SIG-M5 treated with dmso at 0.1 percent for 504 hours (cell line): ENCODE measurements at regions not wholly inside any gene's neighbourhood (a gene's known extent, or its start where the extent isn't known, plus 50 kb on each side); places are given as distances from the start of the nearest gene placed in this dataset.
"Not testable (repeated sequence)": the region's sequence is repeated elsewhere in the genome, so short reads cannot be mapped to it uniquely, and the experiment has no call there.

Experiments
- DNase-seq: peaks from one replicate; lab custom pipeline; 2025; ENCODE audit not compliant: unreplicated experiment; lab: John Stamatoyannopoulos, UW

DNA sequence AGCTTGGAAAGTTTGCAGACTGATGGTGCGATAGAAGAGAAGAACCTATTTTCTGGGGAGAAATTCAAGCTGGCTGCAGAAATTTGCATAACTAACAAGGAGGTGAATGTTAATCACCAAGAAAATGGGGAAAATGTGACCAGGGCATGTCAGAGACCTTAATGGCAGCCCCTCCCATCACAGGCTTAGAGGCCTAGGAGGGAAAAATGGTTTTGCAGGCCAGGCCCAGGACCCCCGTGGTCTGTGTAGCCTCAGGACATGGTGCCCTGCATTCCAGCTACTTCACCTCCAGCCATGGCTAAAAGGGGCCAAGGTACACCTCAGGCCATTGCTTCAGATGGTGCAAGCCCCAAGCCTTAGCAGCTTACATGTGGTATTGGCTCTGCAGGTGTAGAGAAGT is 207.1 kb upstream of the CXorf66 start:
- no peak for DNase-seq

DNA sequence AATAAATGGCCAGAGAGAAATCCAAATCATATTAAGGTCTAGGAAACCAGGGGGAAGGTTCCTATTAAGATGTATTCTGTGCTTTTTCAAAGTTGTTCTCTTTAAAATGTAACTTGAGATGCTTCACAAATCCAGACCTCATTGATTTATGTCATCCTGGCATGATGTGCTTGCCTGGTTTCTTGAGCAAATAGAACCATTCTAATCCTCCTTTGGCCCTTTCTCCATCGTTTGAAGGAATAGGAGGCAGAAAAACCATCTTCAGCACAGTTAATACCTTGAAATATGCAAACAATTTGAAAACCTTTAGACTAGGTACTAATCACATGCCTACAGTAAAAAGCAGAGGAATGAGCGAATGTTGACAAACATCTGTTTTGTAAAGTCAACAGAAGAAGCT is 202.2 kb upstream of the CXorf66 start:
- DNase-seq: no peak

GRCh38 chrX:140165849-140166248 is 200.5 kb upstream of the CXorf66 start:
- DNase-seq: no peak

DNA sequence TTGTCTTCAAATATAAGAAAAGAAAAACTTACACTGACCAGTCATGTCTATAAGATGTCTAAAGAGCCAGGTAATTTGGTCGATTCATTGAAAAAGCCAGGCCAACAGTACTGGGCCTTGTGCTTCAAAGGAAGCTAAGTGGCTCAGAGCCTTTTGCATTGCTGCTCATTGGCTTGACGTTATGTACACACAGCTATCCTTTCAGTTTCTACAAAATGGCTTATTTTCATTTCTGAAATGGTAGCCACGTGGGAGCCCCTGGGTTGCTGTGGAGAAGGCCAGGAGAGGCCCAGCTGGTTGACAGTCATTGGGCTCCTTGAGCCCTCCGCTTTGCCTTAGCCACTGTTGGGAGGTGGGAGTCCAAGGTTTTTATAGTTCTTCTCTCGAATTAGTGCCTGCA is 199.1 kb upstream of the CXorf66 start:
- no peak for DNase-seq

DNA sequence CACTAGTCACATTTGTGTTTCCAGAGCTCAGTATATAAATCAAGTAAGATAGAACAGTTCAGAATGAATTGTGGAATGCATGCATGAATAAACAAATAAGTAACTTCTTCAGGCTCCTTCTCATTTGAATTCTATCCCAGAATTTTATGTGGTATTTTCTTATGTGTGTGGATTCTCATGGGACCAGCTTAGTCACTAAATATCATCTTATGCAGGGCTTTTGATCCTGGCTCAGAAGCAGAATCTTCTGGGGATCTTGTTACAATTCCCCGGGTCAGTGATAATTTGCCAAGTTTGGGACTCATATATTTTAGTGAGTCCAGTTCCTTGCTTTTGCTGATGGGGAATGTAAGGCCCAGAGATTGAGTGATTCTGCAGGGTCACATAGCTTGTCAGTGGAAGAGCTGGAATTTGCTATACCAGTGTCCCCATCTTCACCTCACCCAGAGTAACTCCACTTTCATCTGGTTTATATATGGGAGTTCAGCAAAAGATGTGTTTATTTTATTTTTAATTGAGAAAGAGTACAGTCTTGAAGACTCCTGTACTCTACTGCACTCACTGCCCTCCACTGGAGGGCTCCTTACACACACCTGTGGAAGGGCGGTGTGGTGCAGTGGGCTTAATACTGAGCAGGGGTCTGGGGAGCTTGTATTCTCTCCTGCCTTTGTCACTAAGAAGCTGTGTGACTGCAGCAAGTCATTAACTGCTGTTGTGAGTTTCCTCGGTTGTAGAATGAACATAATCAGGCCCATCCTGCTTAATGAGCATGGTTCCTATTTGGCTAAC is 198.2 kb upstream of the CXorf66 start:
- DNase-seq: no peak

GRCh38 chrX:140157611-140158010 is 192.3 kb upstream of the CXorf66 start:
- DNase-seq: no peak

DNA sequence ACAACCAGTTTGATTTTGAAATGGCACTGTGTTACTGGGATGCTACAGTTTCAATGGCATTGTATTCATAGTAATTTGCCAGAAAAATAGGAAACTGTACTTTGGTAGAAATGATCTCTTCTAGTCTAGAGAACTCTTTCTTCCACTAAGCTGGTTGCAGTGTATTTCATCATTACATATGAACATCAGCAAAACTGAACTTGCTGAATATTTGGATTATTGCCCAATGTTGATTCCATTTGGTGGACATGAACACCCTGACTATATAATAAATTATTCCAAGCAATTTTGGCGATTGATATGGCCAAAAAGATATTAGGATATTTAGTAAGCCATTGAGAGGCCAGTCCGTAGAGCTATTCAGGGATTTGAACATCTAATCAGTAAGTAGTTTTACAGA is 191.8 kb upstream of the CXorf66 start:
- DNase-seq: no peak

DNA sequence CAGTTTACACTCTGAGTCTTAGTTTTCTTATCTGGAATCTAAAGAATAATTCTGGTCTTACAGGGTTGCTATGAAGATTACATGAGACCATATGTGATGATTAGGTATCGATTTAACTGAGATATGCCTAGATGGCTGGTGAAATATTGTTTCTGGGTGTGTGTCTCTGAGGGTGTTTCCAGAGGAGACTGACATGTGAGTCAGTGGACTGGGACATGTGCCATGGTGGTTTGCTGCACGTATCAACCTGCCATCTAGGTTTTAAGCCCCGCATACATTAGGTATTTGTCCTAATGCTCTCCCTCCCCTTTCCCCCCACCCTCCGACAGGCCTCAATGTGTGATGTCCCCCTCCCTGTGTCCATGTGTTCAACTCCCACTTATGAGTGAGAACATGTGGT is 186.0 kb upstream of the CXorf66 start:
- DNase-seq: no peak

DNA sequence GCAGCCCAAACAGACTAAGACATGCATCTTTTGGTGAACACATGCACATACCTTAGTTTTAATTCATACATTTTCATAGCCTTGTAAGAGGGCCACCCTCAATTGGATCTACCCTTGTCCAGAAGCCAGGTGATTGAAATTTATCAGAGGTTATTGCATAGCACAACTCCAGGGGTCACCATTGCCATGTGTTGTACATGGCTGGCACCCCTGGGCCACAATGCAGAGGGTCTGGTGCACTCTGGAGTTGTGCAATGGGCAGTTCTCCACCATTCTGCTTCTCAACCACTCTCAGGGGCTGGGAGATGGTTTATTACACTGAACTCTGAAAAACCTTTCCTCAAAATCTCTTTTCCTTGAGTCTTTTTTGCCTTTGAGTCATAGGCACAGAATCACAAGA is 184.4 kb upstream of the CXorf66 start:
- no peak for DNase-seq

DNA sequence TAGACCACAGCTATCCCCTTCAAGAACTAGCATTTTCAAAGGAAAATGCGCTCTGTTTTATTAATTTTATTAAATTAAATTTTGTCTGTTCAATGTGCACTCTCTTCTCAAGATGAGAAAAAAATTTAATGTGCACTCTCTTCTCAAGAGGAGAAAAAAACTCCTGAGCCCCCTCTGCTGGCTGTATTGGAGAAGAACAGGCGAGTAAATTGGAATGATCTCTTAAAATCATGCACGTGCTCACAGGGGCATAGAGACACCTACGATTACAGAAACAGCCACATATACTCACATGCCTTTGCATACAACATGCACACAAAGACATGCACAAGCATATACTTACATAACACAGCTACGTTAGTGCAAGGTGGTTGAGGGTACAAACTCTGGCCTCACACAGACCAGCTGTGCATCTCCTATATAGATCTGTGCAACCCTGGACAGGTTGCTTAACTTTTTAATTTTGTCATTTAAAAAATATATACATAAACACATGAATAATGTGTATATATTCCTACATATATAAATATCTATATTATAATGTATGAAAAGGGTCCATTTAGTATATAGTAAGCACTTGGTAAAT is 176.2 kb upstream of the CXorf66 start:
- peak; percentile 0 for DNase-seq

DNA sequence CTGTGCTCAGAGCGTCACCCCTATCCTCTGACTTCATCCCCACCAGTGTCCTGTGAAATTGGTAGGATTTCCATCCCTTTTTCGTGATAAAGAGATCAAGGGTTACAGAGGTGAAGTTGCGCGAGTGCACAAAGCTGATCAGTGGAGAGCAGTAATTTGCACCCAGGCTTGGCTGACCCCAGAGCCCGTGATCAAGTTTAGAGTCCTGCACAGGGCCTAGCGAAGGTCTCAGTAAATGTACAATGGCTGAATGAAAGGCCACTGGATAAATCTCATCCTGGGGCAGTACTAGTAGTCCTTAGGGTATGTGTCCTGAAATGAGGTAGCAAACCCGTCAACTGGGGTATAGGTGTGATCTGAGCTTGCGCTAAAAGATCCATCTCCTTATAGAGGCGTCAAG is 173.2 kb upstream of the CXorf66 start:
- not testable (repeated sequence) for DNase-seq

- DNase-seq: not testable (repeated sequence)
These were observed 172.7 kb upstream of the CXorf66 start for GRCh38 chrX:140138065-140138464.

GRCh38 chrX:140132937-140133336 is 167.6 kb upstream of the CXorf66 start:
- DNase-seq: no peak

DNA sequence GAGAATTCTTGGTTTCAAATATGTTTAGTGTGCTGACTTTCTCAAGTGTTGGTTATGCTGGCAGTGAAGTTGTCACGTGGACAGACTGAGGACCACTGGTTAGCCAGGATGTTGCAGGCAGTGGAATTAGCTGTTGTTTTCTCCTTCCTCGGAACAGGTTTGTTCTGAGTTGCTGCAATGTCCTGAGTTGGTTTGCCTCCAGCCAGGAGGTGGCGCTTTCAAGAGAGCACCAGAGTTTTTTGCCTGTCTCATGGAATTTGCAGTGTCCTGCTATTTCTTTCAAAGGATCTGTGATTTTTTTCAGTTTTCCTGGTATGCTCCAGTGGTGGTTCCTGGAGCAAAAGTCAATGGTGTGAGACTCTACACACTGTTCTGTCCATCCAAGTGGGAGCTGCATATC is 158.1 kb upstream of the CXorf66 start:
- DNase-seq: no peak

DNA sequence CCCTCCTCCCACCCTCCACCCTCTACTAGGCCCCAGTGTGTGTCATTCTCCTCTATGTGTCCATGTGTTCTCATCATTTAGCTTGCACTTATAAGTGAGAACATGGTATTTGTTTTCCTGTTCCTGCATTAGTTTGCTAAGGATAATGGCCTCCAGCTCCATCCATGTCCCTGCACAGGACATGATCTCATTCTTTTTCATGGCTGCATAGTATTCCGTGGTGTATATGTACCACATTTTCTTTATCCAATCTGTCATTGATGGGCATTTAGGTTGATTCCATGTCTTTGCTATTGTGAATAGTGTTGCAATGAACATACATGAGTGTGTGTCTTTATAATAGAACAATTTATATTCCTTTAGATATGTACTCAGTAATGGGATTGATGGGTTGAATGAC is 148.7 kb upstream of the CXorf66 start:
- DNase-seq: not testable (repeated sequence)

- DNase-seq: no peak
These were observed 144.8 kb upstream of the CXorf66 start for GRCh38 chrX:140110081-140110650.

- DNase-seq: no peak
These were observed 139.4 kb upstream of the CXorf66 start for GRCh38 chrX:140104760-140105159.

- no peak for DNase-seq
These were observed 133.9 kb upstream of the CXorf66 start for GRCh38 chrX:140099221-140099620.

DNA sequence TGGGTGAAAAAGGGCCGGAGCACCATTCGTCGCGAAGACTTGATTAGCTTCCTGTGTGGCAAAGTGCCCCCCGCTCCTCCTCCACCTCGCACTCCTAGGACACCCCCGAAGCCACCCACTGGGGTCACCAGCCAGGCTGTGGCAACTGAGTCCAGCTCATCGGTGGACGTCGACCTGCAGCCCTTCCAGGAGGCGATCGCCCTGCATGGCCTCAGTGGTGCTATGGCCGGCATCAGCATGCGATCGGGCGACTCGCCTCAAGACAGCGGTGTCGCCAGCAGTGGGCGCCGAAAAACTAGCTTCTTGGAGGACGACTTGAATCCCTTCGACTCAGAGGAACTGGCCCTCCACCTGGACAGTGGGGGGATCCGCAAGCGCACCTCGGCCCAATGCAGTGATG is 126.8 kb upstream of the CXorf66 start:
- DNase-seq: no peak

- DNase-seq: no peak
These were observed 126.0 kb upstream of the CXorf66 start for GRCh38 chrX:140091125-140091886.

DNA sequence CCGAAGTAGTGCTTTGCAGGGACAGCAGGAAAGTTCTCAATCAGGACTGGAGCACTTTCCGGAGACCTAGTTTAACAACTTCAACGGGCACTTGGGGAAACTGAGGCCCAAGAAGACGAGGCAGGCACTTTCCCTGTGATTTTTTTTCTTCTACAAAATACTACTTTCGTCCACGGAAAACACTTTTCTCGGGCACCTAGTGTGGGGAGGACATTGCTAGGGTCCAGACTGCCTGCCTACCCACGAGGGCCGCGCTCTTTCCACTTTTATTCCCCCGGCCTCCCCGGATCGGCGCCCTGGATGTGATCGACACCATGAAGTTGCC is 125.4 kb upstream of the CXorf66 start:
- DNase-seq: no peak

DNA sequence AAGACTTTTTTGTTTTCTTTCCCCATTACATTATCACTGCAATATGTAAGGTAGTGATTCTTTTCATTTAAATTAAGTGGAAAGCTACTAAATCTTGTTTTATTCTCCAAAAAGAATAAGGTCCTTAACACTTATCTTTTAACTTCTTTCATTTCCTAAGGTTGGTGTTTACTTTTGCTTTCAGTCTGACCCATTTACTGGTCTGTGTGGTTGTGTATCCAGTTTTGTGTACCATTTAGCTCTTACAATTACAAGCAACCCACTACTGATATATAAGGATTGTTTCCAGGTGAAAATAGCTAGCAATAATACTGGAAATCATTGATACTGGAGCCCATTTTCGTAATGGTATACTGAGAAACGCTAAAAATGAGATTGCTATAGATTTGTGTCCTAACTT is 123.1 kb upstream of the CXorf66 start:
- no peak for DNase-seq
